GM18870 (cell line): ENCODE measurements at regions not wholly inside any gene's neighbourhood (a gene's known extent, or its start where the extent isn't known, plus 50 kb on each side); places are given as distances from the start of the nearest gene placed in this dataset.
A peak's percentile ranks its signal among the peaks of the same experiment; 100 is the strongest.
"Not testable (repeated sequence)": the region's sequence is repeated elsewhere in the genome, so short reads cannot be mapped to it uniquely, and the experiment has no call there.

ENCODE experiments used
- ATAC-seq: cut with Tn5 transposase; IDR thresholded peaks from one replicate; pipeline ENCODE4 v1.9.1; 2021; ENCODE audit warnings: moderate library complexity; ENCODE audit not compliant: unreplicated experiment

- not testable (repeated sequence) for ATAC-seq
Measured at GRCh38 chr7:113269592-113269991, 151.2 kb upstream of the SMIM30 start.

GRCh38 chr7:113268757-113269156, 150.4 kb upstream of the SMIM30 start:
- ATAC-seq: no peak

- ATAC-seq: peak; percentile 4
Measured at GRCh38 chr7:113267885-113268284, 149.5 kb upstream of the SMIM30 start.

GRCh38 chr7:113267271-113267670, 148.9 kb upstream of the SMIM30 start:
- peak; percentile 52 for ATAC-seq

- no peak for ATAC-seq
Measured at GRCh38 chr7:113263749-113264148, 145.4 kb upstream of the SMIM30 start.

GRCh38 chr7:113263215-113263742, 144.9 kb upstream of the SMIM30 start:
- not testable (repeated sequence) for ATAC-seq

GRCh38 chr7:113256883-113257531, 138.7 kb upstream of the SMIM30 start:
- ATAC-seq: no peak

- ATAC-seq: no peak
Measured at GRCh38 chr7:113247198-113247597, 128.8 kb upstream of the SMIM30 start.

GRCh38 chr7:113246738-113247137, 128.4 kb upstream of the SMIM30 start:
- no peak for ATAC-seq

GRCh38 chr7:113232885-113233284, 114.5 kb upstream of the SMIM30 start:
- no peak for ATAC-seq

- ATAC-seq: no peak
Measured at GRCh38 chr7:113230691-113231090, 112.3 kb upstream of the SMIM30 start.

GRCh38 chr7:113217314-113217713, 99.0 kb upstream of the SMIM30 start:
- ATAC-seq: no peak

- no peak for ATAC-seq
Measured at GRCh38 chr7:113216038-113216437, 97.7 kb upstream of the SMIM30 start.

GRCh38 chr7:113209449-113210203, 91.3 kb upstream of the SMIM30 start:
- ATAC-seq: no peak

- ATAC-seq: no peak
Measured at GRCh38 chr7:113207931-113208330, 89.6 kb upstream of the SMIM30 start.

- no peak for ATAC-seq
Measured at GRCh38 chr7:113207441-113207840, 89.1 kb upstream of the SMIM30 start.

- ATAC-seq: no peak
Measured at GRCh38 chr7:113204415-113204814, 86.1 kb upstream of the SMIM30 start.

- no peak for ATAC-seq
Measured at GRCh38 chr7:113202284-113202683, 83.9 kb upstream of the SMIM30 start.

- no peak for ATAC-seq
Measured at GRCh38 chr7:113200281-113200680, 81.9 kb upstream of the SMIM30 start.

GRCh38 chr7:113199841-113200240, 81.5 kb upstream of the SMIM30 start:
- ATAC-seq: no peak

GRCh38 chr7:113199136-113199535, 80.8 kb upstream of the SMIM30 start:
- ATAC-seq: no peak

GRCh38 chr7:113198226-113198625, 79.9 kb upstream of the SMIM30 start:
- ATAC-seq: no peak
